GM19455 (cell line): ENCODE measurements at regions not wholly inside any gene's neighbourhood (a gene's known extent, or its start where the extent isn't known, plus 50 kb on each side); places are given as distances from the start of the nearest gene placed in this dataset.
"Not testable (repeated sequence)": the region's sequence is repeated elsewhere in the genome, so short reads cannot be mapped to it uniquely, and the experiment has no call there.

ENCODE experiments used
- ATAC-seq: cut with Tn5 transposase; IDR thresholded peaks from one replicate; pipeline ENCODE4 v1.9.1; 2021; ENCODE audit not compliant: unreplicated experiment

- ATAC-seq: not testable (repeated sequence)
These were observed 138.4 kb downstream of the KCNJ12 start for GRCh38 chr17:21514567-21514966.

- ATAC-seq: no peak
These were observed 141.6 kb downstream of the KCNJ12 start for GRCh38 chr17:21517538-21518293.

DNA sequence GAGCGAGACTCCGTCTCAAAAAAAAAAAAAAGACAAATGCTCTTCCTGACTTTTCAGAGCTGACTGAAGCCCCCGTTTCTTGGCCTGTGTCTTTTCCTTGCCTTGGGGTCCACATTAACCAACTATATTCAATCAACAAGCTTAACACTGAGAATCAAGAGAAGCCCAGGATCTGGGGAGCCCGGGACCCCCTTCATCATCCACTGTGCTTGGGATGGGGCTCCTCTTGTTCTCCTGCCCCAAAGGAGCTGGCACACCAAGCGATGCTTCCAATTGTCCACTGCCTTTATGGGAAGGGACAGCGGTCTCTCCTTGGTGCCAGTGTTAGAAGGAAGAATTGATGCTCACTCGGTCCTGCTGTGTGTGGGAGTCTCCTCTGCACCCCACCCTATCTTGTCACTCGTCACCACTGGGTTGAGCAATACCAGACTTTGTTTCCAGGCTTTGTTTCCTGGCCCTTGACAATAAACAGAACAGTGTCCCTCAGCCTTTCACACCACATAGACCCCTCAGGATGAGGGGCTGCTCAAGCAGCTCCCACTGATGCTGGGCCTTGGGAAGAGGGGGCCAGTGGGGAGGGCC, 146.7 kb downstream of the KCNJ12 start:
- no peak for ATAC-seq

DNA sequence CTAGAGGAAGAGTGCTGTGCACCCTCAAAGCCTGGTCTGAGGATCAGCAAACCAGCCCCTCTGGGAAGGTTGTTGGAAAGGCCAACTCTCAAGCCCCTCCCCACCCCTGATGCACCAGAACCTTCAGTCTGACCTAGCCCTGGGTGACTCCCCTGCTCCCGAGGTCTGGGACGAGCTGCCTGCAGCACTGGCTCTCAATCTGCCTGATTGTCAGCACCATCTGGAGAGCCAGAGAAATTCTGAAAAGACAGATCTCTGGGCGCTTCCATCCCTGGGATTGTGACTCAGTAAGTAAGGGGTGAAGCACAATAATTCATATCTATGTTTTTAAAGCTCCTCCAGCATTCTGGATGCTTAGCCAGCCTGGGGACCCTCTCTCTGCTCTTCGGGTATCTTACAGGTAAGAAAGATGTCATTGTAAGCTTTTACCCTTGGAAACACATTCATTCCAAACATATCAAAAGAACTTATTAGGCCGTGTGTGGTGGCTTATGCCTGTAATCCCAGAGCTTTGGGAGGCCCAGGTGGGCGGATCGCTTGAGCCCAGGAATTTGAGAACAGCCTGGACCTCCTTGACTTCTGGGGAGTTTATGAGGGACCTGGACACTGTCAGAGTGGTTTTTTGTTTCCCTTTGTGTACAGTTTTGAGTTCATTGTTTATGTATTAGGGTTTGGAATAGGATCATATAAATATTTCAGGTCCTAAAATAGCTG, 147.5 kb downstream of the KCNJ12 start:
- ATAC-seq: no peak

- ATAC-seq: no peak
These were observed 148.0 kb downstream of the KCNJ12 start for GRCh38 chr17:21524211-21524591.

DNA sequence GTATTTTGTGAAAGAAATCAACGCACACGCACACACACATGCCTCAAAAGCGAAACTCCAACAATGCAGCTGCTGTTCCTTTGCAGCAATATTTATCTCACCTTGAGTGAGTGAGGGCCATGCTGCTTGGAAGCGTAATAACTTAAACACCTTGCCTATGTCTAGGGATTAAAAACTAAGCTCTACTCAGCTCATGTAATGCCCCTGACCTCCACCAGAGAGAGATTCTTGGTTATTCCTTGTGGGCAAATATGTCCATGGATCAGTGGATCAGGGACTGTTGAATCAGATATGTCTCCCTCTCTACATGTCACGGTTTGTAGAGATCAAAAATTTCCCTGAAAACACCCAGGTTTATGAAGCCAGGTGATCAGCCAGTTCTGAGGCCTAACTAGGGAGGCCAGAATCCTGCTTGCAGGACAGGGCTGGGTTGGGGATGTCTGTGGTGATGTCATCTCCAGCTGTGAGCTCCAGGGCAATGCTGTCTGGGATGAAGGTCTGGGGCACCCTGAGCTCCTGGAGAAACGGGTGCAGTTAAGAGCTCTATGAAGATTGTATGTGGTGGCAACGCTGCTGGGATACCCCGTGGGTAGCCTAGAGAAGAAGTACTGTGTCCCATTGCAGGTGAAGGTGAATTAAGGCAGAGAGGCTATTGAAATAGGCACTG, 149.4 kb downstream of the KCNJ12 start:
- no peak for ATAC-seq

DNA sequence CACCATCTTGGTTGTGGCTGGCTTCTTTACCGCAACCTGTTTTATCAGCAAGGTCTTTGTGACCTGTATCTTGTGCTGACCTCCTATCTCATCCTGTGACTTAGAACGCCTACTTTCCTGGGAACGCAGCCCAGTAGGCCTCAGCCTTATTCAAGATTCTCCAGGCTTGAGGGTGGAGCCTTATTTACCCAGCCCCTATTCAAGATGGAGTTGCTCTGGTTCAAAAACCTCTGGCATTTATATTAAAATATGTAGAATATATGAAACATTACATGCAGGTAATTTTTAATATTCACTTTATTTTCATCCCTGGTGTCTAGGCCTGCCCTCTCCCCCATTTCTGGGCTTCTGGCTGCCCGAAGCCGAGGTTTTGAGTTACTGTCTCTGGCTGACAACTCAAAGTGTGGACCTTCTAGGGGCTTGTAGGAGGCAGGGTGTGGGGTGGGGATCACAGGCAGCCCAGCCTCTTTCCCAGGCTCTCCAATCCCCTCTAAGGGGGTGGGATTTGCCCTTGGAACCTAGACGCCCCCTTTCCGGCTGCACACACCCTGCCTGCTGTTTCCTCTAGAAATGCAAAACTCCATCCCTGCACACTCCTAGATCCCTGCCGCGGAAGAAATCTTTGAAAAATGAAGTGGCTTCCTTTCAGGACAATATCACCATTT, 152.0 kb downstream of the KCNJ12 start:
- ATAC-seq: no peak

GRCh38 chr17:21530311-21530710, 154.2 kb downstream of the KCNJ12 start:
- ATAC-seq: no peak

DNA sequence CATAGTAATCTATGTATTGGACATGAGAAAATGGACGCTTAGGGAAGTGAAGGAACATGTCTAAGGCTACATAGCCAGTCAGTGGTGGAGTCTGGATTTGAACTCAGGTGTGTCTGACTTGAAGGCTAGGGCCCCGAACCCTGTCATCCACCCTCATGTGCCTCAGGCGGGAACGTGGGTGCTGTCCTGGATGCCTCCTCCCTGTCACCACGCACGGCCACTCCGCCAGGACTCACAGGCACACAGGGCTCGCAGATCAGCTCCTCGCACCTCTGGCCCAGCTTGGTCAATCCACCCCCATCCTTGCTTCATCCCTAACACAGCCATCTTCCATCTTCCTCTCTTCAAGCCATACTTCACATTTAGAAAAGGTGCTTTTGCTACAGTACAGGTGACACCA, 154.7 kb downstream of the KCNJ12 start:
- ATAC-seq: no peak

DNA sequence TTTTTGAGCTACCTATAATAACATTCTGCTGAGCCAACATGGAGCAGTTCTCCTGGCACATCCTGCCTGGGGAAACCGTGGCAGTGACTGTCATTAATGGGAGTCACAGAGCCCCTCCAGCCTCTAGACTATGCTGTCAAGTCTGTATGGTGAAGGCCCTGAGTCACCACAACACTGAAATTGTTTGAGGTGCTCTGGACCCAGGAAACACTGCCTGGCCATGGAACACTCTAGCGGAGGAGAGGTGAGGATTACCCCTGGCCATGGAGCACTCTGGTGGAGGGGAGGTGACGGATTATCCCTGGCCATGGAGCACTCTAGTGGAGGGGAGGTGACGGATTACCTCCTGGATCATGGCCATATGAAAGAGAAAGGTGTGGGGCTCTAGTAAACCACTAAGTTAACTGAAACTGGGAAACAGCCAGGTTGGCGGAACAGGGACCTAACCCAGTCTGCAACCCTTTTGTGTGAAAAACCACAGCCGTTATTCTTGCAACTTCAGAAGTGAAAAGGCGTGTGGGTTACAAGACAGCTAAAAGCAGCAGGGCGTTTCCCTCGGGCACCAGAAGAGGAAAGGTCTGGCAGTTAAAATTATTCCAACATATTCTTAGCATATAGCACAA, 156.7 kb downstream of the KCNJ12 start:
- no peak for ATAC-seq

DNA sequence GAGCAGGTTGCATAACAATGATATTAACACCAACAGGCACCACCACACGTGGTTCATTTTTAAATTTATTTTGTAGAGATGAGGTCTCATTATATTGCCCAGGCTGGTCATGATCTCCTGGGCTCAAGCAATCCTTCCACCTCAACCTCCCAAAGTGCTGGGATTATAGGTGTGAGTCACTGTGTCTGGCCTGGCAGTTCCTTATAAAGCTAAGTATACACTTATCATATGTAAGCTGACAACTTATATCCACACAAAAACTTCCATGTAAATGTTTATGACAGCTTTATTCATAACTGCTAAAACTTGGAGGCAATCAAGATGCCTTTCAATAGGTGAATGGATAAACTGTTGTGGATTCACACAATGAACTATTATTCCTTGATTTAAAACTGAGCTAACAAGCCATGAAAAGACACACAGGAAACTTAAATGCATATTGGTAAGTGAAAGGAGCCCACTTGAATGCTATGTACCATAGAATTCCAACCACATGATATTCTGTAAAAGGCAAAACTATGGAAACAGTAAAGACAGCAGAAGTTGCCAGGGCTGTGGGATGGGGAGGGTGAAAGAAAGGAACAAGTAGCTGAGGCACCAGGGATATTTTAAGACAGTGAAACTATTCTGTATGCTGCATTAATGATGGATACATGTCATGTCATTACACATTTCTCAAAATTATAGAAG, 156.5 kb upstream of the KCNJ18 start:
- no peak for ATAC-seq

GRCh38 chr17:21537302-21537701, 155.0 kb upstream of the KCNJ18 start:
- no peak for ATAC-seq

DNA sequence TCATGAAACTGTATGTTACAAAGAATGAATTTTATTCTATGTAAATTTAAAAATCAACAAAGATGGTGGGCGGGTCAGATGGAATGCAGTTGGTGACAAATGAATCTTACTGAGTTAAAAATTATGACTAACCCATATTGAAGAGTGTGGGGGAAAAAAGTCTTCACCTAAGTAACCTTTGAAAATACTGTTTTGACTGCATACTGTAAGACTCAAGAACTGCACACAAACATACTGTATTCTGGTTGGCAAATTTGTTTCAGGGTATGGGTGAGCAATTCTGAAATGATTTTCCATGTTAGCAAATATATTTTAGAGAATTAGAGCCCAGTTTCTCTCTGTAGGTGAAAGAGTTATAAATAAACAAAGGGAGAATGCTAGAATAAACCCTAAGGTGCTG, 153.7 kb upstream of the KCNJ18 start:
- ATAC-seq: no peak

DNA sequence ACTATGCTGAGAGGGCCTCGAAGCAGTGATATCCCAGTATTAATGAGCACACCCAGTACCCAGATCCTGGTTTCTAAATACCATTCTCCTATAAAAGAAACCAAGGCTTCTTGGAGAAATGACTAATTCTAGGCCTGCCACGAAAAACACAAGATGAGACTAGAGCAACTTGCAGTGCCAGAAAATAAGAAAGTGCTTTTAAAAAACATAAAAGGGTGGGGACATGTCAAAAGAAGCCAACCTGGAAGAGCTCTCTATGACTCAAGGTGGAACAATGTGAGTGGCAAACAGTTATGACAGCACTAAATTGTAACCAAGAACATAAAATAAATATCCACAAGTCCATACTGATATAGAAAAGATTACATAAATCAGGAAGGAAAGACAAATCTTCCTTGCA, 153.2 kb upstream of the KCNJ18 start:
- no peak for ATAC-seq

DNA sequence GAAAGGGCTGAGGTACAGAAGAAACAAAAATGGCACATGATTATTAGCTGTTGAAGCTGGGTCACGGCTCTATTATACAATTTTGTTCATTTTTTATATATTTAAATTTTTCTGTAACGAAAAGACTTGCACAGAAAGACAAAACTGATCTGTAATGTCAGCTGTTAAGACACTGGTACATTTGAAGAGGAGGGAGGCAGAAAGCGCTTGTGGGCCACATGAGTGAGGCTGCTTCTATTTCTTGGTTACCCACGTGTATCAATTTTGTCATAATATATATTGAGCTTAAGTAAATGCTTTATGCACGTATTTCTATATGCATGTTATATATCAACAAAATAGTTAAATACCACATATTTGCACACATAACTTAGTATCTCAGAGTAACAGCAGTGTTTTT, 151.8 kb upstream of the KCNJ18 start:
- no peak for ATAC-seq

GRCh38 chr17:21542070-21542469, 150.3 kb upstream of the KCNJ18 start:
- ATAC-seq: no peak

GRCh38 chr17:21542991-21543390, 149.3 kb upstream of the KCNJ18 start:
- ATAC-seq: no peak

DNA sequence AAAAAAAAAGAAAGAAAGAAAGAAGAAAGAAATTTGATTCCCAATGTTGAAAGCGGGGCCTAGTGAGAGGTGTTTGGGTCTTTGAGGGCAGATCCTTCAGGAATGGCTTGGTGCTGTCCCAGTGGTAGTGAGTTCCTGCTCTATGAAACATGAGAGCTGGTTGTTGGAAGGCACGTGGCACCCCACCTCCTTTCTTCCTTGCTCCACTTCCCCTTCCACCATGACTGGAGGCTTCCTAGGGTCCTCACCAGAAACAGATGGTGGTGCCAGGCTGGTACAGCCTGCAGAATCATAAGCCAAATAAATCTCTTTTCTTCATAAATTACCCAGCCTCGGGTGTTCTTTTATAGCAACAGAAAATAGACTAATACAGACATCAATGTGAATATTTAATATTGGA, 147.3 kb upstream of the KCNJ18 start:
- ATAC-seq: no peak

DNA sequence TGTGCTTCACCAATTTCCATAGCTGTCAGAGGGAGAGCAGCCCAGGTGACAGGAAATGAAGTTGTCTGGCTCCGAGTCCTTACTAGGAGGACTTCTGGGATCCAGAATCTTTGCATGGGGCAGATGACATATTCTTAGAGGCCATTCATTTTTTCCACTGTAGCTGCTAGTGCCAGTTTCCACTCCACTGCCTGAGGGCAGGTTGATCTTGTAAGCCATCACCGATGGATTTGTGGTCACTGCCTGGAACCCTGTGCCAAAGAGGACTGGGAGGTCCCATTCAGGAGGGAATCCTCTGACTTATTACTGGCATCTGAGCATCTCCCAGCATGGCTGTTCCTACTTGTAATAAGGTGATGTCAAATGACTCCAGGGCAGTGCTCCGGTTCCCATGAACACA, 144.1 kb upstream of the KCNJ18 start:
- ATAC-seq: no peak

GRCh38 chr17:21549107-21549687, 143.1 kb upstream of the KCNJ18 start:
- no peak for ATAC-seq
